ENCODE measurements at regions not wholly inside any gene's neighbourhood (a gene's known extent, or its start where the extent isn't known, plus 50 kb on each side); places are given as distances from the start of the nearest gene placed in this dataset.

- DNase-seq = peak; percentile 93
These were observed 173.2 kb upstream of the PRNP start for GRCh38 chr20:4512891-4513550.

- DNase-seq = no peak
These were observed 174.5 kb upstream of the PRNP start for GRCh38 chr20:4511776-4512175.

- DNase-seq = peak; percentile 64
These were observed 176.3 kb upstream of the PRNP start for GRCh38 chr20:4509825-4510522.

GRCh38 chr20:4508773-4509172 is 177.5 kb upstream of the PRNP start:
- DNase-seq = no peak

GRCh38 chr20:4507288-4507719 is 179.0 kb upstream of the PRNP start:
- peak; percentile 94 for DNase-seq

GRCh38 chr20:4504814-4505213 is 181.4 kb upstream of the PRNP start:
- DNase-seq = no peak

GRCh38 chr20:4502756-4503155 is 183.5 kb upstream of the PRNP start:
- no peak for DNase-seq

GRCh38 chr20:4493386-4493785 is 192.9 kb upstream of the PRNP start:
- no peak for DNase-seq

GRCh38 chr20:4491643-4492042 is 194.6 kb upstream of the PRNP start:
- DNase-seq = peak; percentile 57

GRCh38 chr20:4490606-4491280 is 195.5 kb upstream of the PRNP start:
- DNase-seq = peak; percentile 46

GRCh38 chr20:4490045-4490444 is 196.2 kb upstream of the PRNP start:
- DNase-seq = no peak

GRCh38 chr20:4488407-4489339 is 197.6 kb upstream of the PRNP start:
- DNase-seq = peak; percentile 57

- no peak for DNase-seq
These were observed 201.8 kb upstream of the PRNP start for GRCh38 chr20:4484379-4484997.

- no peak for DNase-seq
These were observed 202.3 kb upstream of the PRNP start for GRCh38 chr20:4483961-4484360.

- peak; percentile 73 for DNase-seq
These were observed 202.8 kb upstream of the PRNP start for GRCh38 chr20:4483486-4483885.

- DNase-seq = no peak
These were observed 206.2 kb upstream of the PRNP start for GRCh38 chr20:4480104-4480503.

- DNase-seq = peak; percentile 18
These were observed 209.3 kb upstream of the PRNP start for GRCh38 chr20:4476903-4477500.

- peak; percentile 49 for DNase-seq
These were observed 213.3 kb upstream of the PRNP start for GRCh38 chr20:4472906-4473305.

GRCh38 chr20:4471221-4471620 is 215.0 kb upstream of the PRNP start:
- peak; percentile 79 for DNase-seq

GRCh38 chr20:4470375-4470774 is 215.9 kb upstream of the PRNP start:
- peak; percentile 85 for DNase-seq

- DNase-seq = peak; percentile 26
These were observed 216.3 kb upstream of the PRNP start for GRCh38 chr20:4469910-4470309.

- DNase-seq = no peak
These were observed 218.1 kb upstream of the PRNP start for GRCh38 chr20:4468114-4468513.

Data from fibroblast of skin of scalp (primary cell).